Progenitor cell of endocrine pancreas (in vitro differentiated cells): ENCODE measurements at regions not wholly inside any gene's neighbourhood (a gene's known extent, or its start where the extent isn't known, plus 50 kb on each side); places are given as distances from the start of the nearest gene placed in this dataset.

Experiments used
- DNase-seq: peaks from one replicate; pipeline ENCODE4 v3.0.0; 2021; ENCODE audit warnings: low spot score; ENCODE audit not compliant: unreplicated experiment
- H3K27ac Mint-ChIP-seq: 2 replicates; pipeline ENCODE4 v1.8.0; 2021; ENCODE audit warnings: mild to moderate bottlenecking, moderate library complexity, mixed read lengths
- H3K27me3 Mint-ChIP-seq: 2 replicates; pipeline ENCODE4 v1.8.0; 2021; ENCODE audit warnings: mixed read lengths
- H3K36me3 Mint-ChIP-seq: 2 replicates; pipeline ENCODE4 v1.8.0; 2022; ENCODE audit warnings: mixed read lengths; ENCODE audit not compliant: insufficient read depth
- H3K4me1 Mint-ChIP-seq: 2 replicates; pipeline ENCODE4 v1.8.0; 2021; ENCODE audit warnings: low read depth, mixed read lengths
- H3K4me3 Mint-ChIP-seq: 2 replicates; pipeline ENCODE4 v1.8.0; 2021; ENCODE audit warnings: low read depth, mild to moderate bottlenecking, moderate library complexity, mixed read lengths
- H3K9me3 Mint-ChIP-seq: 2 replicates; pipeline ENCODE4 v1.8.0; 2021; ENCODE audit warnings: low read depth, mixed read lengths
- CTCF ChIP-seq: fragments of 200-600 bp; sonication (generic); IDR thresholded peaks from one replicate; pipeline ENCODE4 v1.5.0; 2021; ENCODE audit warnings: antibody characterized with exemption, mild to moderate bottlenecking; ENCODE audit not compliant: unreplicated experiment

DNA sequence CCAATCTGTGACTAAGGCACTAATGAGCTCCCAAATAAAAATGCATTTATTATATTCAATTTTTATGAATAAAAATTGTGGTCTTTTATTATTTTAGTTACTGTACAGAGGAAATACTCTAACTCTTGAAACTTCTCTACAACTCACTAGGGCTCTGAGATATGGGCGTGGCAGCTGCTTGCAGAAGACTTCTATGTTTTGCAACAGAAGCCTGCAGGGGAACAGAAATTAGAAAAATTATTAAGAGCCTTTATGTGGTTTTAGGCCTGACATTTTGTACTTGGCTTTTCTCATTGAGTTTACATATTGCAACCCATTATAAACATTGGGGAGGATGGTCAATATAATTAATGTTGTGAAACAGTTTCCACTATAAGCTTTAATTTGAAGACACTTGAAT, 581.4 kb downstream of the TNS3 start:
- no peak for DNase-seq
- TF ChIP-seq CTCF: no peak
- H3K36me3 Mint-ChIP-seq: no peaks in the 10 kb centered on the region
- no peaks in the 10 kb centered on the region for H3K27me3 Mint-ChIP-seq
- no peak overlapping the region for H3K27ac Mint-ChIP-seq
- peaks cover 4% of the 10 kb centered on the region for H3K9me3 Mint-ChIP-seq
- H3K4me3 Mint-ChIP-seq: no peak overlapping the region
- no peaks in the 10 kb centered on the region for H3K4me1 Mint-ChIP-seq

DNA sequence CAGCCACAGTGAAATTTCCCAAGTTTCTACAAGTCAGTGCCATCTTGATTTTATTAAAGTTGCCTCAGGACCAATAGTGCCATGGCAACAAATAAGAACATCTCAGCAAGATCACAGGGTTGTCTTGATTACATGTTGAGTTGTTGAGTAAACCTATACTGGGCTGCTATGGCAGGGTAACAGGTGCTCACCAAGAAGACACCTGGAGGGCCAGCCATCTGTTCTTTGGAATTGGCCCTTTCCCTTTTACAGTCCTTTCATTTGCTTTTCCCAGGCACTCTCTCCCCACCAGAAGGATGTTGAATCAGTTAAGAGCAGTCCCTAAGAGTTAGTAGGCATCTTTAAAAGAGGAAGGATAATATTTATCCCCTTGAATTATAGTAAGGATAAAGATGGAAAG, 582.0 kb downstream of the TNS3 start:
- Mint-ChIP-seq H3K36me3 (no peaks in the 10 kb centered on the region), H3K4me1 (no peaks in the 10 kb centered on the region), H3K27me3 (no peaks in the 10 kb centered on the region), H3K27ac (no peak overlapping the region), H3K4me3 (no peak overlapping the region), H3K9me3 (peaks cover 4% of the 10 kb centered on the region)
- TF ChIP-seq CTCF: no peak
- no peak for DNase-seq

- no peak overlapping the region for H3K27ac Mint-ChIP-seq
- H3K36me3 Mint-ChIP-seq: no peaks in the 10 kb centered on the region
- H3K4me3 Mint-ChIP-seq: no peak overlapping the region
Measured at GRCh38 chr7:46996972-46997371, 584.9 kb downstream of the TNS3 start.

GRCh38 chr7:46993396-46993795, 588.5 kb downstream of the TNS3 start:
- DNase-seq: no peak
- H3K27me3 Mint-ChIP-seq: no peaks in the 10 kb centered on the region
- no peaks in the 10 kb centered on the region for H3K36me3 Mint-ChIP-seq
- TF ChIP-seq CTCF: no peak
- H3K9me3 Mint-ChIP-seq: no peaks in the 10 kb centered on the region
- H3K27ac Mint-ChIP-seq: no peak overlapping the region
- no peaks in the 10 kb centered on the region for H3K4me1 Mint-ChIP-seq
- H3K4me3 Mint-ChIP-seq: no peak overlapping the region

More at GRCh38 chr7:46996972-46997371, 584.9 kb downstream of the TNS3 start:
- no peaks in the 10 kb centered on the region for H3K9me3 Mint-ChIP-seq
- H3K4me1 Mint-ChIP-seq: no peaks in the 10 kb centered on the region
- TF ChIP-seq CTCF: no peak
- no peaks in the 10 kb centered on the region for H3K27me3 Mint-ChIP-seq
- no peak for DNase-seq

DNA sequence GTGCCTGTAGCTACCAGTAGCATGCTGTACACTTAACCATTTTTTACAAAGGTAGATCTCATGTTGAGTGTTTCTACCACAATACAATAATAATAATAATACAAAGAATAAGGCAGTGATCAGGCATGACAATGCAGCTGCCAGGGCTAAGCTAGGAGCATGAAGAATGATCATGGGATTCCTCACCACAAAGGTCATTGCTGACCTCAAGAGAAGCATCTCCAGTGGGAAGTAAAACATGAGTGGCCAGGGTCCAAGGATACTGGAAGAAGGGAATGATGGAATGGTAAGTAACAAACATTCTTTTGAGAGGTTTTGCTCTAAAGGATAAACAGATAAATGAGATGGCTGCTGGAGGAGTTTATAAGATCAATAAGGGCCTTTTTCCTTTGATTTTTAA, 591.1 kb downstream of the TNS3 start:
- no peaks in the 10 kb centered on the region for H3K4me1 Mint-ChIP-seq
- H3K4me3 Mint-ChIP-seq: no peak overlapping the region
- H3K27me3 Mint-ChIP-seq: no peaks in the 10 kb centered on the region
- TF ChIP-seq CTCF: no peak
- DNase-seq: no peak
- H3K27ac Mint-ChIP-seq: no peak overlapping the region
- no peaks in the 10 kb centered on the region for H3K36me3 Mint-ChIP-seq
- no peaks in the 10 kb centered on the region for H3K9me3 Mint-ChIP-seq

DNA sequence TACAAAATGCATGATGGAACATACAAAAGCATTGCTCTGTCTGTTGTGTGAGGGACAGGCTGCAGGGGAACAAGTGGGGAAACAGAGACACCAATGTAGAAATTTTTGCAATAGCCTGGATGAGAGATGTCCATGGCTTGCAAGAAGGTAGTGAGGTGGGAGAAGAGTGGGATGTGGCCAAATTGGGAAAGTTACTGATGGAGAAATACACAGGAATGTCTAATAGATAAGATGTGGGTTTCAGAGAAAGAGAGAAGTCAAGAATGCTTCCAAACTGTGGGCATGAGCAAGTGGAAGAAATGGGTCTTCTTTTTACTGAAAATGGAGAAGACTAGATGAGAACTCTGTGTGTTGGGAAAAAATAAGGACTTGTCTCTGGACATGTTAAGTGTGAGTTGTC, 592.7 kb downstream of the TNS3 start:
- no peak overlapping the region for H3K27ac Mint-ChIP-seq
- H3K36me3 Mint-ChIP-seq: no peaks in the 10 kb centered on the region
- H3K4me3 Mint-ChIP-seq: no peak overlapping the region
- H3K9me3 Mint-ChIP-seq: peaks cover 3% of the 10 kb centered on the region
- no peaks in the 10 kb centered on the region for H3K4me1 Mint-ChIP-seq
- no peaks in the 10 kb centered on the region for H3K27me3 Mint-ChIP-seq
- TF ChIP-seq CTCF: no peak
- DNase-seq: no peak
